HEK293T (cell line): ENCODE measurements at regions not wholly inside any gene's neighbourhood (a gene's known extent, or its start where the extent isn't known, plus 50 kb on each side); places are given as distances from the start of the nearest gene placed in this dataset.

Source experiments
- ARNT ChIP-seq: fragments of 450-650 bp; IDR thresholded peaks from 2 replicates; pipeline ENCODE4 v1.6.1; 2017; ENCODE audit warnings: mild to moderate bottlenecking
- BHLHE40 ChIP-seq: fragments of 450-650 bp; IDR thresholded peaks from 2 replicates; pipeline ENCODE4 v1.6.1; 2016; ENCODE audit warnings: mild to moderate bottlenecking, moderate library complexity, borderline replicate concordance
- CTBP1 ChIP-seq: fragments of 450-650 bp; IDR thresholded peaks from 2 replicates; pipeline ENCODE4 v1.6.1; 2016; ENCODE audit warnings: borderline replicate concordance
- FOXA1 ChIP-seq: fragments of 450-650 bp; IDR thresholded peaks from 2 replicates; pipeline ENCODE4 v1.6.1; 2016; ENCODE audit warnings: mild to moderate bottlenecking
- HDGF ChIP-seq: fragments of 450-650 bp; IDR thresholded peaks from 2 replicates; pipeline ENCODE4 v1.6.1; 2017; ENCODE audit warnings: antibody characterized with exemption, borderline replicate concordance
- L3MBTL2 ChIP-seq: fragments of 450-650 bp; conservative IDR thresholded peaks from 2 replicates; pipeline ENCODE4 v1.6.1; 2016; ENCODE audit warnings: mild to moderate bottlenecking
- NFRKB ChIP-seq: fragments of 450-650 bp; IDR thresholded peaks from 2 replicates; pipeline ENCODE4 v1.6.1; 2016; ENCODE audit warnings: mild to moderate bottlenecking, moderate library complexity
- PKNOX1 ChIP-seq: fragments of 450-650 bp; IDR thresholded peaks from 2 replicates; pipeline ENCODE4 v1.6.1; 2016
- SP1 ChIP-seq: fragments of 450-650 bp; IDR thresholded peaks from 2 replicates; pipeline ENCODE4 v1.6.1; 2017
- ZNF384 ChIP-seq: fragments of 450-650 bp; IDR thresholded peaks from 2 replicates; pipeline ENCODE4 v1.6.1; 2016

- TF ChIP-seq ZNF384 (no peak), FOXA1 (no peak), CTBP1 (no peak), SP1 (no peak), NFRKB (no peak), HDGF (no peak), BHLHE40 (no peak), ARNT (no peak), PKNOX1 (no peak), L3MBTL2 (no peak)
Observed at GRCh38 chr15:39167164-39168058, 413.5 kb upstream of the THBS1 start.
